Upper lobe of left lung (tissue), 6 donors: ENCODE measurements at regions not wholly inside any gene's neighbourhood (a gene's known extent, or its start where the extent isn't known, plus 50 kb on each side); places are given as distances from the start of the nearest gene placed in this dataset.

ENCODE experiments used
- ATAC-seq, 2 donors: fragments of 200-7000 bp; cut with Tn5 transposase; one replicate each; pipeline ENCODE4 v1.9.1; 2022; ENCODE audit warnings: mild to moderate bottlenecking in 2 of 2, moderate library complexity in 2 of 2; ENCODE audit not compliant: low FRiP score in 2 of 2
- DNase-seq, 2 donors: peaks; one replicate each; pipeline ENCODE4 v3.0.0-alpha.2; 2019 to 2020
- H3K27ac ChIP-seq, 4 donors: fragments of 200-600 bp; sonication (generic); one replicate each; pipeline ENCODE4 v1.5.1; 2016 to 2019
- H3K27me3 ChIP-seq, 4 donors: fragments of 200-600 bp; sonication (generic); one replicate each; pipeline ENCODE4 v1.5.1; 2017 to 2019
- H3K36me3 ChIP-seq, 4 donors: fragments of 200-600 bp; sonication (generic); one replicate each; pipeline ENCODE4 v1.5.1; 2016 to 2019
- H3K4me1 ChIP-seq, 4 donors: fragments of 200-600 bp; sonication (generic); one replicate each; pipeline ENCODE4 v1.5.1; 2018 to 2019
- H3K4me3 ChIP-seq, 4 donors: fragments of 200-600 bp; sonication (generic); one replicate each; pipeline ENCODE4 v1.5.1; 2017 to 2019; ENCODE audit warnings: mild to moderate bottlenecking in 2 of 4, moderate library complexity in 1 of 4
- H3K9me3 ChIP-seq, 4 donors: fragments of 200-600 bp; sonication (generic); one replicate each; pipeline ENCODE4 v1.5.1; 2018 to 2019
- CTCF ChIP-seq, 6 experiments: fragments of 450-650 bp in 4 of 6; fragments of 200-600 bp in 2 of 6; sonication (generic) in 2 of 6; IDR thresholded peaks; one replicate each; pipeline ENCODE4 v1.5.1; 2016 to 2019; ENCODE audit warnings: antibody characterized with exemption in 6 of 6
- EP300 ChIP-seq, 4 donors: sonication (generic); formaldehyde crosslinking; IDR thresholded peaks; one replicate each; pipeline ENCODE4 v1.5.1; 2017; ENCODE audit warnings: antibody characterized with exemption in 4 of 4, control low read depth in 2 of 4
- POLR2A ChIP-seq, 4 donors: fragments of 450-650 bp; IDR thresholded peaks; one replicate each; pipeline ENCODE4 v1.5.1; 2016 to 2017; ENCODE audit warnings: antibody characterized with exemption in 4 of 4, mild to moderate bottlenecking in 2 of 4
- POLR2AphosphoS5 ChIP-seq, 2 donors: sonication (generic); formaldehyde crosslinking; IDR thresholded peaks; one replicate each; pipeline ENCODE4 v1.5.1; 2017; ENCODE audit warnings: antibody characterized with exemption in 2 of 2
- WGBS, 2 donors: methylation state at CpG; one replicate each; pipeline ENCODE4 v1.1.5; 2017 to 2018; 5-methylcytosine and 5-hydroxymethylcytosine counted together
- donor health status: DM: no; HTN: no; CAD: no; lungs with moderate emphysema.
- donor health status: DM: no; HTN: yes; CAD: no; lungs with severe emphysema.

- TF ChIP-seq POLR2A (IDR thresholded peaks at IDR 0.05) (no peak), POLR2AphosphoS5 (IDR thresholded peaks at IDR 0.05) (no peak), CTCF (IDR thresholded peaks at IDR 0.05) (no peak), EP300 (IDR thresholded peaks at IDR 0.05) (no peak)
- no peaks in the 10 kb centered on the region for H3K27me3 ChIP-seq
- H3K9me3 ChIP-seq: peaks cover 0 to 12% (median 3%) of the 10 kb centered on the region in 4 donors
- no peaks in the 10 kb centered on the region for H3K4me1 ChIP-seq
- no peaks in the 10 kb centered on the region for H3K36me3 ChIP-seq
- ATAC-seq (no peak), DNase-seq (no peak)
- 72 to 73% methylated on average over 1 of the region's 1 CpG for WGBS, 2 donors
- no peak overlapping the region for H3K4me3 ChIP-seq
- no peak overlapping the region for H3K27ac ChIP-seq
Measured at GRCh38 chr2:16335604-16335930, 330.1 kb downstream of the CYRIA start.

- Histone ChIP-seq H3K4me3 (no peak overlapping the region), H3K27me3 (no peaks in the 10 kb centered on the region), H3K9me3 (peaks cover 0 to 12% (median 3%) of the 10 kb centered on the region in 4 donors), H3K4me1 (no peaks in the 10 kb centered on the region), H3K27ac (no peak overlapping the region), H3K36me3 (no peaks in the 10 kb centered on the region)
- ATAC-seq (no peak), DNase-seq (no peak)
- TF ChIP-seq EP300 (IDR thresholded peaks at IDR 0.05) (no peak), POLR2AphosphoS5 (IDR thresholded peaks at IDR 0.05) (no peak), POLR2A (IDR thresholded peaks at IDR 0.05) (no peak), CTCF (IDR thresholded peaks at IDR 0.05) (no peak)
- WGBS, 2 donors: 29 to 59% methylated on average over 2 of the region's 2 CpGs
Measured at GRCh38 chr2:16334886-16335603, 330.6 kb downstream of the CYRIA start.

GRCh38 chr2:16334366-16334765 lies 331.3 kb downstream of the CYRIA start:
- DNase-seq: no peak
- peaks cover 0 to 9% (median 2%) of the 10 kb centered on the region in 4 donors for H3K9me3 ChIP-seq
- TF ChIP-seq POLR2AphosphoS5 (IDR thresholded peaks at IDR 0.05): no peak
- ATAC-seq: peak in 1 of 2 donors; percentile 18
- H3K4me1 ChIP-seq: no peaks in the 10 kb centered on the region
- no peak overlapping the region for H3K4me3 ChIP-seq
- H3K27me3 ChIP-seq: no peaks in the 10 kb centered on the region
- H3K27ac ChIP-seq: no peak overlapping the region
- H3K36me3 ChIP-seq: no peaks in the 10 kb centered on the region
- WGBS, 2 donors: 73% methylated on average over 1 of the region's 1 CpG; no CpG with 5 or more reads in 1 of the 2 donors

- Histone ChIP-seq H3K27ac (no peak overlapping the region), H3K27me3 (no peaks in the 10 kb centered on the region), H3K36me3 (no peaks in the 10 kb centered on the region), H3K4me1 (no peaks in the 10 kb centered on the region), H3K4me3 (no peak overlapping the region), H3K9me3 (peaks cover 0 to 2% (median 0%) of the 10 kb centered on the region in 4 donors)
- no peak for ATAC-seq
- no peak for DNase-seq
- TF ChIP-seq POLR2AphosphoS5 (IDR thresholded peaks at IDR 0.05): no peak
- TF ChIP-seq CTCF (IDR thresholded peaks at IDR 0.05): no peak
- TF ChIP-seq POLR2A (IDR thresholded peaks at IDR 0.05): no peak
- no peak for TF ChIP-seq EP300 (IDR thresholded peaks at IDR 0.05)
- 46 to 65% methylated on average over 2 of the region's 2 CpGs for WGBS, 2 donors
Measured at GRCh38 chr2:16333681-16334080, 332.0 kb downstream of the CYRIA start.

- 50 to 55% methylated on average over 8 of the region's 8 CpGs for WGBS, 2 donors
- no peak overlapping the region for H3K27ac ChIP-seq
- no peak for TF ChIP-seq CTCF (IDR thresholded peaks at IDR 0.05)
- TF ChIP-seq POLR2AphosphoS5 (IDR thresholded peaks at IDR 0.05): no peak
- no peak for TF ChIP-seq POLR2A (IDR thresholded peaks at IDR 0.05)
- TF ChIP-seq EP300 (IDR thresholded peaks at IDR 0.05): no peak
- H3K4me1 ChIP-seq: no peaks in the 10 kb centered on the region
- no peaks in the 10 kb centered on the region for H3K27me3 ChIP-seq
- H3K36me3 ChIP-seq: no peaks in the 10 kb centered on the region
- no peak overlapping the region for H3K4me3 ChIP-seq
- no peak for DNase-seq
- H3K9me3 ChIP-seq: no peaks in the 10 kb centered on the region
- ATAC-seq: no peak
Measured at GRCh38 chr2:16332681-16333557, 332.7 kb downstream of the CYRIA start.
